HG02678 (cell line): ENCODE measurements at regions not wholly inside any gene's neighbourhood (a gene's known extent, or its start where the extent isn't known, plus 50 kb on each side); places are given as distances from the start of the nearest gene placed in this dataset.
"Not testable (repeated sequence)": the region's sequence is repeated elsewhere in the genome, so short reads cannot be mapped to it uniquely, and the experiment has no call there.

Experiments used
- ATAC-seq: cut with Tn5 transposase; IDR thresholded peaks from one replicate; pipeline ENCODE4 v1.9.1; 2021; ENCODE audit warnings: mild to moderate bottlenecking, moderate library complexity; ENCODE audit not compliant: unreplicated experiment

GRCh38 chr1:245031041-245031440 is 123.7 kb upstream of the KIF26B start:
- ATAC-seq, result no peak

- no peak for ATAC-seq
These were observed 128.5 kb upstream of the KIF26B start for GRCh38 chr1:245026247-245026646.

GRCh38 chr1:245025525-245025924 is 129.3 kb upstream of the KIF26B start:
- no peak for ATAC-seq

- ATAC-seq, result no peak
These were observed 131.6 kb upstream of the KIF26B start for GRCh38 chr1:245023222-245023621.

- peak; percentile 56 for ATAC-seq
These were observed 134.8 kb upstream of the KIF26B start for GRCh38 chr1:245019910-245020486.

GRCh38 chr1:245016700-245017099 is 138.1 kb upstream of the KIF26B start:
- ATAC-seq, result no peak

- no peak for ATAC-seq
These were observed 139.8 kb upstream of the KIF26B start for GRCh38 chr1:245015031-245015430.

- no peak for ATAC-seq
These were observed 140.3 kb upstream of the KIF26B start for GRCh38 chr1:245014247-245015029.

GRCh38 chr1:245010018-245010614 is 144.7 kb upstream of the KIF26B start:
- no peak for ATAC-seq

- no peak for ATAC-seq
These were observed 144.4 kb upstream of the HNRNPU start for GRCh38 chr1:245008761-245009160.

- no peak for ATAC-seq
These were observed 143.5 kb upstream of the HNRNPU start for GRCh38 chr1:245007852-245008251.

- ATAC-seq, result no peak
These were observed 138.9 kb upstream of the HNRNPU start for GRCh38 chr1:245003246-245003645.

GRCh38 chr1:245001252-245001651 is 136.9 kb upstream of the HNRNPU start:
- ATAC-seq, result no peak

- ATAC-seq, result peak; percentile 48
These were observed 136.5 kb upstream of the HNRNPU start for GRCh38 chr1:245000872-245001188.

- not testable (repeated sequence) for ATAC-seq
These were observed 135.3 kb upstream of the HNRNPU start for GRCh38 chr1:244999644-245000043.

- no peak for ATAC-seq
These were observed 134.5 kb upstream of the HNRNPU start for GRCh38 chr1:244998717-244999346.

GRCh38 chr1:244995602-244996400 is 131.5 kb upstream of the HNRNPU start:
- no peak for ATAC-seq

GRCh38 chr1:244992833-244993232 is 128.5 kb upstream of the HNRNPU start:
- ATAC-seq, result no peak

GRCh38 chr1:244989813-244990212 is 125.5 kb upstream of the HNRNPU start:
- ATAC-seq, result no peak

GRCh38 chr1:244988521-244988920 is 124.2 kb upstream of the HNRNPU start:
- ATAC-seq, result no peak

GRCh38 chr1:244980605-244981004 is 116.3 kb upstream of the HNRNPU start:
- ATAC-seq, result no peak
